Osteocyte (in vitro differentiated cells): ENCODE measurements at regions not wholly inside any gene's neighbourhood (a gene's known extent, or its start where the extent isn't known, plus 50 kb on each side); places are given as distances from the start of the nearest gene placed in this dataset.
"Not testable (repeated sequence)": the region's sequence is repeated elsewhere in the genome, so short reads cannot be mapped to it uniquely, and the experiment has no call there.

Source experiments
- DNase-seq: peaks from one replicate; pipeline ENCODE4 v3.0.0; 2021; ENCODE audit warnings: mixed read lengths; ENCODE audit not compliant: unreplicated experiment; ENCODE audit errors: extremely low spot score
- H3K27ac Mint-ChIP-seq: one replicate; pipeline ENCODE4 v1.8.0; 2021; ENCODE audit warnings: mild to moderate bottlenecking, mixed read lengths; ENCODE audit not compliant: unreplicated experiment
- H3K27me3 Mint-ChIP-seq: one replicate; pipeline ENCODE4 v1.8.0; 2021; ENCODE audit warnings: mixed read lengths; ENCODE audit not compliant: unreplicated experiment
- H3K36me3 Mint-ChIP-seq: one replicate; pipeline ENCODE4 v1.8.0; 2021; ENCODE audit warnings: mixed read lengths; ENCODE audit not compliant: unreplicated experiment
- H3K4me1 Mint-ChIP-seq: one replicate; pipeline ENCODE4 v1.8.0; 2021; ENCODE audit warnings: mixed read lengths; ENCODE audit not compliant: unreplicated experiment
- H3K4me3 Mint-ChIP-seq: one replicate; pipeline ENCODE4 v1.8.0; 2021; ENCODE audit warnings: mild to moderate bottlenecking, moderate library complexity, mixed read lengths; ENCODE audit not compliant: unreplicated experiment
- H3K9me3 Mint-ChIP-seq: one replicate; pipeline ENCODE4 v1.8.0; 2021; ENCODE audit warnings: mixed read lengths; ENCODE audit not compliant: unreplicated experiment
- TF ChIP-seq, protein P1 (sequence below): fragments of 200-600 bp; sonication (generic); IDR thresholded peaks from 2 replicates; pipeline ENCODE4 v1.5.0; 2021; ENCODE audit warnings: antibody characterized with exemption, mild to moderate bottlenecking, moderate library complexity

DNA sequence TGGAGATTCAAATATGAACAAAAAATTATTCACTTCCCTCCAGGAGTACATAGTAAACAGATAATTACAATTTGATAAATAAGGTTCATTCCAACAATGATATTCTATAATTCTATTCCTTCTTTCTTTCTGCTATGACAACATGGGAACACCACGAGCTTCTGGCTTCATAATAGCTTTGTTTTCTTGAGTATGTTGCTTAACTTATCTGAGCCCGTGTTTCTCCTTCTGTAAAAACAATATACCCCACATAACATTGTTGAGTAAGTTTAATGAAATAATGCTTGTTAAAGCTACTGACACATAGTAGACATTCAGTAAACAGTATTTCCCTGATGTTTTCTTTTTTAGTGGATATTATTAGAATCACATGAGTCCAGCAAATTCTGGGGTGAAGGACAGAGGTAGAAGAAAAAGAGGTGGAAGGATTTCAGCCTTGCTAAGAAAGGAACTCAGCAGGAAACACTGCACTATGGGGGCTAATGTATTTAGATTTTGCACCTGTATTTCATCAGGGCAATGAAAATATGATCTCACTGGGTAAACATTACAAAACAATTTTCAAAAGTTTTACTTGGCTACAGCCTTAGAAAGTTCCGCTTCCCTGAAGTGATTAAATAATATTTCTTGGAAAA, 430.8 kb upstream of the C1orf87 start:
- DNase-seq = no peak
- Mint-ChIP-seq H3K36me3 (peaks cover 2% of the 10 kb centered on the region), H3K27me3 (peaks cover 7% of the 10 kb centered on the region), H3K9me3 (peaks cover 26% of the 10 kb centered on the region), H3K4me3 (no peak overlapping the region), H3K4me1 (peaks cover 15% of the 10 kb centered on the region), H3K27ac (peak overlapping the region; percentile 45)
- TF ChIP-seq, protein P1, sequence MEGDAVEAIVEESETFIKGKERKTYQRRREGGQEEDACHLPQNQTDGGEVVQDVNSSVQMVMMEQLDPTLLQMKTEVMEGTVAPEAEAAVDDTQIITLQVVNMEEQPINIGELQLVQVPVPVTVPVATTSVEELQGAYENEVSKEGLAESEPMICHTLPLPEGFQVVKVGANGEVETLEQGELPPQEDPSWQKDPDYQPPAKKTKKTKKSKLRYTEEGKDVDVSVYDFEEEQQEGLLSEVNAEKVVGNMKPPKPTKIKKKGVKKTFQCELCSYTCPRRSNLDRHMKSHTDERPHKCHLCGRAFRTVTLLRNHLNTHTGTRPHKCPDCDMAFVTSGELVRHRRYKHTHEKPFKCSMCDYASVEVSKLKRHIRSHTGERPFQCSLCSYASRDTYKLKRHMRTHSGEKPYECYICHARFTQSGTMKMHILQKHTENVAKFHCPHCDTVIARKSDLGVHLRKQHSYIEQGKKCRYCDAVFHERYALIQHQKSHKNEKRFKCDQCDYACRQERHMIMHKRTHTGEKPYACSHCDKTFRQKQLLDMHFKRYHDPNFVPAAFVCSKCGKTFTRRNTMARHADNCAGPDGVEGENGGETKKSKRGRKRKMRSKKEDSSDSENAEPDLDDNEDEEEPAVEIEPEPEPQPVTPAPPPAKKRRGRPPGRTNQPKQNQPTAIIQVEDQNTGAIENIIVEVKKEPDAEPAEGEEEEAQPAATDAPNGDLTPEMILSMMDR = no peak

GRCh38 chr1:60503266-60503925, 429.8 kb upstream of the C1orf87 start:
- peaks cover 32% of the 10 kb centered on the region for H3K9me3 Mint-ChIP-seq
- peaks cover 7% of the 10 kb centered on the region for H3K27me3 Mint-ChIP-seq
- H3K4me3 Mint-ChIP-seq = no peak overlapping the region
- DNase-seq = no peak
- peaks cover 2% of the 10 kb centered on the region for H3K36me3 Mint-ChIP-seq
- peak overlapping the region; percentile 45 for H3K27ac Mint-ChIP-seq
- TF ChIP-seq, protein P1 = no peak
- peaks cover 15% of the 10 kb centered on the region for H3K4me1 Mint-ChIP-seq

- H3K4me1 Mint-ChIP-seq = peaks cover 15% of the 10 kb centered on the region
- peaks cover 35% of the 10 kb centered on the region for H3K9me3 Mint-ChIP-seq
- H3K27me3 Mint-ChIP-seq = peaks cover 10% of the 10 kb centered on the region
- no peak overlapping the region for H3K4me3 Mint-ChIP-seq
- H3K27ac Mint-ChIP-seq = no peak overlapping the region
- TF ChIP-seq, protein P1 = no peak
- no peak for DNase-seq
- peaks cover 2% of the 10 kb centered on the region for H3K36me3 Mint-ChIP-seq
Measured at GRCh38 chr1:60502506-60502905, 428.9 kb upstream of the C1orf87 start.

- H3K27me3 Mint-ChIP-seq, DNase-seq, H3K36me3 Mint-ChIP-seq, H3K27ac Mint-ChIP-seq, H3K4me3 Mint-ChIP-seq, H3K9me3 Mint-ChIP-seq: not testable (repeated sequence)
- H3K4me1 Mint-ChIP-seq = peaks cover 10% of the 10 kb centered on the region
Measured at GRCh38 chr1:60489916-60490480, 416.4 kb upstream of the C1orf87 start.

DNA sequence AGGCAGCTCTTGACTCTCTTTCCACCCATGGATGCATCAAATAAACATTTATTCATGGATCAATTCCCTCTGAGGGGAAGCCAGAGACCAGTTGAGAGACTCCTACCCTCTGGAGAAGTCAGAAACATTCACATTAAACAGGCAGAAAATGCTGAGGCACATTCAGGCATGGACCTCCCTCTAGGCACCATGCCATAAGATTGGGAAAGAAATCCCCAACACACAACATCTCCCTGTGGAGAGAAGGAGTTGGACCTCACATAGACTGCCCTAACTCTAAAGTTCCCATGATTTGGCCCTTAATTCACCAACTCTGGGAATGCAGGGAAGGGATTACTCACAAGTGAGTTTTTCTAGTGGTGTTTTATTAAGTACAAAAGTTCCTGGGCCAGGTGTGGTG, 415.3 kb upstream of the C1orf87 start:
- no peak overlapping the region for H3K4me3 Mint-ChIP-seq
- H3K4me1 Mint-ChIP-seq = peaks cover 13% of the 10 kb centered on the region
- H3K27ac Mint-ChIP-seq = no peak overlapping the region
- peaks cover 5% of the 10 kb centered on the region for H3K9me3 Mint-ChIP-seq
- no peaks in the 10 kb centered on the region for H3K27me3 Mint-ChIP-seq
- DNase-seq = no peak
- peaks cover 2% of the 10 kb centered on the region for H3K36me3 Mint-ChIP-seq
- TF ChIP-seq, protein P1 = no peak
